Adipocyte (in vitro differentiated cells): ENCODE measurements at regions not wholly inside any gene's neighbourhood (a gene's known extent, or its start where the extent isn't known, plus 50 kb on each side); places are given as distances from the start of the nearest gene placed in this dataset.

Source experiments
- DNase-seq: peaks from one replicate; pipeline ENCODE4 v3.0.0-alpha.2; 2015; ENCODE audit warnings: low read depth
- H3K27me3 ChIP-seq: replicated peaks from 2 replicates; pipeline ENCODE4 v1.7.0; 2013; ENCODE audit warnings: mild to moderate bottlenecking, low read length, moderate library complexity; ENCODE audit not compliant: control insufficient read depth, insufficient read depth
- H3K36me3 ChIP-seq: 2 replicates; pipeline ENCODE4 v1.7.0; 2013; ENCODE audit warnings: low read length, mild to moderate bottlenecking, moderate library complexity; ENCODE audit not compliant: control insufficient read depth, insufficient read depth, severe bottlenecking
- H3K4me1 ChIP-seq: 2 replicates; pipeline ENCODE4 v1.7.0; 2013; ENCODE audit warnings: mild to moderate bottlenecking, low read length, moderate library complexity; ENCODE audit not compliant: control insufficient read depth, insufficient read depth
- H3K4me3 ChIP-seq: 2 replicates; pipeline ENCODE4 v1.7.0; 2013; ENCODE audit warnings: mild to moderate bottlenecking, low read length, moderate library complexity
- H3K9ac ChIP-seq: 2 replicates; pipeline ENCODE4 v1.7.0; 2013; ENCODE audit warnings: mild to moderate bottlenecking, low read length, moderate library complexity
- H3K9me3 ChIP-seq: 2 replicates; pipeline ENCODE4 v1.7.0; 2013; ENCODE audit warnings: mild to moderate bottlenecking, low read length, moderate library complexity; ENCODE audit not compliant: control insufficient read depth

DNA sequence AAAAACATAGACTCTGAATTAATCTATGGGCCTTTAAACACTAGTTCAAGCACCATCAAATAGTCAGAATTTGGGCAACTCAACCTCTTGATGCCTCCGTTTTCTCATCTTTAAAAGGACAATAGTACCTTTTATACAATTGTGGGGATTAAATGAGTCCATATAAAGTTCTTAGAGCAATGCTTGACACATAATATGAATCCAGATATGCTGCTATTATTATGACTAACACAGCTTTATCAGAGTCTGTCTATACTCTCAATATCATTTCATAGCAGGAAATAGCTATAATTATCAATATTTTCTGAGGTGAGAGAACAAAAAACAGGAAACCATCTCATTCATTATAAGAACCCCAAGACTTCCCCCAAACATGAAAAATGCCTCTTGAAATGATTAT is 430.5 kb upstream of the XYLT1 start:
- H3K4me1 ChIP-seq, result no peaks in the 10 kb centered on the region
- no peak overlapping the region for H3K4me3 ChIP-seq
- no peak for DNase-seq
- H3K27me3 ChIP-seq, result no peaks in the 10 kb centered on the region
- no peak overlapping the region for H3K9ac ChIP-seq
- H3K36me3 ChIP-seq, result no peaks in the 10 kb centered on the region
- no peaks in the 10 kb centered on the region for H3K9me3 ChIP-seq

DNA sequence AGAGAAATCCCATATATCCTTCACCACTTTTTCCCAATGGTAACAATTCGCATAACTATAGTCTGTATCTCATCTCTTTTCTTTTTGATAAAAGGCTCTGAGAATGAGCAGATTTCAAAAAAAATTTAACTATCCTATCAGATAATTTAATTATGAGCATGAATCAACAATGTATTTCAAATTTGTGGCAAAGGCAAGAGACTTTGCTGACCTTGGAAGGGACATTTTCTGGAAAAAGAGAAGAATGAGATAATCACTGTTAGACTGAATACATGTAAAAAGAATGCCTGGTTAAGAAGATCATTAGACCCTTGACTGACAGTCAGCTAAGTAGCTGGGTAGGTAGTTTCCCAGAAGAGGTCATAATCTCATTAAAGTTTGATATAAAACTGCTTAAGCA is 428.4 kb upstream of the XYLT1 start:
- Histone ChIP-seq H3K4me1 (no peaks in the 10 kb centered on the region), H3K9me3 (no peaks in the 10 kb centered on the region), H3K36me3 (no peaks in the 10 kb centered on the region), H3K9ac (no peak overlapping the region), H3K4me3 (no peak overlapping the region), H3K27me3 (no peaks in the 10 kb centered on the region)
- no peak for DNase-seq

DNA sequence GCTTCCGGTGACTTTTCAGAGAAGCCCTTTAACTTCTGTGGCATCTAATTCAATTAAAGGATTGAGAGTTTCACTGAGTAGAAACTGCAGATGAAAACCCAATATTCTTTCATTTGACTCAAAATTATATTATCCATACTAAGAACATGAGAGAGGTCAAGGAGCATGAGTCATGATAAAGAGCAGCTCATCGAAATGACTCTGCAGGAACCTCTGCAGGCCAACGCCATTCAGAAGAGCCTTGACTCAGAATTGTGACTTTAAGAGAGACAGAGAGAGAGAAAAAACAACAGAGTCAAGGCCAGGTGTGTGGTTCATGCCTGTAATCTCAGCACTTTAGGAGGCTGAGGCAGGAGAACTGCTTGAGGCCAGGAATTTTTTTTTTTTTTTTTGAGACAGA is 417.2 kb upstream of the XYLT1 start:
- DNase-seq, result no peak

DNA sequence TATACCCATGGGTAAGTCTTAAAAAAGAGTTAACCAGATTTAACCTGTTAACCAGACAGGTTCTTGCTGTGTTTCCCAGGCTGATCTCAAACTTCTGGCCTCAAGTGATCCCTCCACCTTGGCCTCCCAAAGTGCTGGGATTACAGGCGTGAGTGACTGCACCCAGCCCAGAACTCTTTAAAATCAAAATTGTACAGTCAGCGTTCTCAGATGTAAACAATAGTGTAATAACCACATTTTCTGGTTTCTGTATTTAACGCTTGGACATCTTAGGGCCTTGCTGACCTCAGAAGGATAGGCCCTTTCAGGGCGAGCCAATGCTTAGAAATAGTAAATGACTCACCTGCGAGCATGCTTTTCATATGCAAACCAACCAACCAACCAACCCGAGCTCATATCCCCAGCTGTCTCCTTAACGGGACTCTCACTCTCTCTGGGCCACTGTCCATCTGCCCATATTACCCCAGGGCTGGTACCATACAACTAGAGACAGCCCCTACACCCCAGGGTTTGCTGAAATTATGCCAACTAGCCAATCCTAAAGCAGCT is 415.0 kb upstream of the XYLT1 start:
- DNase-seq, result no peak
- no peak overlapping the region for H3K9ac ChIP-seq
- H3K9me3 ChIP-seq, result peaks cover 3% of the 10 kb centered on the region
- H3K27me3 ChIP-seq, result no peaks in the 10 kb centered on the region
- no peak overlapping the region for H3K4me3 ChIP-seq
- no peaks in the 10 kb centered on the region for H3K36me3 ChIP-seq
- H3K4me1 ChIP-seq, result no peaks in the 10 kb centered on the region

More for the DNA sequence above, 417.2 kb upstream of the XYLT1 start:
- Histone ChIP-seq H3K27me3 (no peaks in the 10 kb centered on the region), H3K9ac (no peak overlapping the region), H3K4me3 (no peak overlapping the region), H3K4me1 (no peaks in the 10 kb centered on the region), H3K9me3 (no peaks in the 10 kb centered on the region), H3K36me3 (no peaks in the 10 kb centered on the region)

DNA sequence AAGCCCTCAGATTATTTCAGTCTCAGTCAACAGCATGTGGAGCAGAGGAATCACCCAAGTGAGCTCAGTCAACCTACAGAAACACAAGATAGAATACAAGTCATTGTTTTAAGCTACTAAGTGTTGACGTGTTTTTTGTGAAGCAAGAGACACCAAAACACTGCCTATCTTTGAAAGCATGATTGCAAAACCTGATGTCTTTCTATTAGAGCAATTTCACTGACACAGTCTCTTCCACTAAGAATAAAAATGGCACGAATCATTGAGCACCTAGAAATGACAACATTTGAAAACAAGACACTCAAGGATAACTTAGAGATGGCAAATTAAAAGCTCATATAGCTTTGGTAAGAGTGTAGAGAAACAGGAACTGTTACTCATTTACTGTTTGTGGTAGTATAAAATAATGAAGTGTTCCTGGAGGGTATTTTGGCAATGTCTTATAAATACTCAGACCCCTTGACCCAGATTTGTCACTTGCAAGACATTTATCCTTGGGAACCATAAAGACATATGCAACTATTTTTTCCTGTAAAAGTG is 407.1 kb upstream of the XYLT1 start:
- peaks cover 8% of the 10 kb centered on the region for H3K4me1 ChIP-seq
- H3K9ac ChIP-seq, result no peak overlapping the region
- peaks cover 10% of the 10 kb centered on the region for H3K27me3 ChIP-seq
- peaks cover 3% of the 10 kb centered on the region for H3K9me3 ChIP-seq
- H3K36me3 ChIP-seq, result no peaks in the 10 kb centered on the region
- no peak for DNase-seq
- H3K4me3 ChIP-seq, result no peak overlapping the region

DNA sequence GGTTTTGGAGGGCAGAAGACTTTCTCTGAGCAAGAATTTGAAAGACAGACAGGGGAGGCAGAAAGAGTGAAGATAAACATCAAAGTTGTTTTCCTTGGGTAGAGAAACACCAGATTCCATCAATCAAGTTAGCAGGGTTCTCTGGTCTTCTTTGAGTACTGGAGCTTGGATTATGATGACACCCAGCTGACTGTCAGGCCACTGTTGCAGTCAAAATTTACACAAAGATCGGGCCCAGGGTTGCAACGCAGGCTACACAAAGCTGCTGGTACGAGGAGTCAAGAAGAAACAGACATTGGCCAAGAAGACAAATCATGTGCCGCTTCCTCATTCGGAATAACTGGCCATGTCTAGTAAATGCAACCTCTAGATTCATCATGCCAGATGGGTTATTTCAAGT is 396.2 kb upstream of the XYLT1 start:
- Histone ChIP-seq H3K4me3 (no peak overlapping the region), H3K36me3 (no peaks in the 10 kb centered on the region), H3K9me3 (peaks cover 4% of the 10 kb centered on the region), H3K9ac (no peak overlapping the region), H3K27me3 (no peaks in the 10 kb centered on the region), H3K4me1 (no peaks in the 10 kb centered on the region)
- no peak for DNase-seq

DNA sequence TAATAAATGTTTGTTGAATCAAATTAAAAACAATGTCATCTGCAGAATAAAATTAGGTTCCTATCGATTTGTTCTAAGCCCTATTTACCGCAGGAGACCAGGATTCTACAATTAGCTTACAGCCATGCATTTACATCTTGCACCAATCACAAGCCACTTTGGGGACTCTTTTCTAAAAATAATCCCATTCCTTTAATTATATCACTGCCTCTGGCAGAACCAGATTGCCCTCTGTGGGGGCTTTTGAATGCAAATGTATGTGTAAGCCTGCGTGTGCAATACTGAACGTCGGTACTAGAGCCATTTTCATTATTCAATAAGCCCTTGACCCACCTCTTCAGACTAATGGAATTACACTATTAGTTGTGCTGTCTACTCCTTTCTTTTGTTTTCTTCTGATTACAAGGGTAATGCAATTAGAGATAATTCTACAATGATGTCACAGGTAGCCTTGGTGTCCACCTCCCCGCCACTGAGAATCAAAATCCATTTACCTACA is 391.3 kb upstream of the XYLT1 start:
- Histone ChIP-seq H3K9ac (no peak overlapping the region), H3K36me3 (no peaks in the 10 kb centered on the region), H3K9me3 (no peaks in the 10 kb centered on the region), H3K4me3 (no peak overlapping the region), H3K27me3 (peaks cover 6% of the 10 kb centered on the region), H3K4me1 (no peaks in the 10 kb centered on the region)
- no peak for DNase-seq

DNA sequence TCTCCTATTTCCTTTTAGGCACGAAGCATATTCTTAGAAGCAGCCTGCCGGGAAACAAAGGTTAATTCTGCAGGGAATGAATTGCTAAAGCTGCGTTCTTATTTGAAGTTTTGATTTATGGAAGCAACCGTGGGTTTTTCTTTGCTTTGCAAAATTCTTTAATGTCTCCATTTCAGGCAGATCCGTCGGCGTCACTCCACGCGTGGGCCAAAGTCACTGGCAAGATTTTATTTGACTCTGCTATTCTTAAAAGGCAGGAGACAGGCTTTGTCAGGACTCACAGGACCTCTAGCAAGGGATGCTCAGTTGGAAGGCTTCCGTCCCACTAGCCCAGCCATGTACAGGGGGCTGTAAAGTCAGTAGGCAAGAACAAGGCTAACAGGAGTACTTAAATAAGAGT is 387.3 kb upstream of the XYLT1 start:
- H3K9ac ChIP-seq, result no peak overlapping the region
- no peak overlapping the region for H3K4me3 ChIP-seq
- no peaks in the 10 kb centered on the region for H3K4me1 ChIP-seq
- H3K9me3 ChIP-seq, result peaks cover 6% of the 10 kb centered on the region
- H3K36me3 ChIP-seq, result no peaks in the 10 kb centered on the region
- peaks cover 6% of the 10 kb centered on the region for H3K27me3 ChIP-seq
- no peak for DNase-seq

DNA sequence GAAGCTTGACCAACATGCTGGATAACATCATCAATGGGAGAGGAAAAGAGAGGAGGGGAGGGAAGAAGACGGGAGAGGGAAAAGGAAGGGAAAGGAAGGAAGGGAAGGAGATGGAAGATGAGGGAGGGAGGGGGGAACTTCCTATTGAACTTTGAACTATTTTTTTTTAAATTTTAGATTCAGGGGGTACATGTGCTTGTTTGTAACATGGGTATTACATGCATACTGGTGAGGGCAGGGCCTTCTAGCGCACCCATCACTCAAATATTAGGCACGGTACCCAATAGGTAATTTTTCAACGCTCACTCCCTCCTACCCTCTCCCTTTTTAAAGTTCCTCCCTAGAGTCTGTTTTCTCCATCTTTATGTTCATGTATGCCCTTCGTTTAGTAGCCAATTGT is 383.2 kb upstream of the XYLT1 start:
- H3K4me3 ChIP-seq, result no peak overlapping the region
- H3K27me3 ChIP-seq, result peaks cover 8% of the 10 kb centered on the region
- DNase-seq, result no peak
- no peaks in the 10 kb centered on the region for H3K4me1 ChIP-seq
- H3K36me3 ChIP-seq, result no peaks in the 10 kb centered on the region
- H3K9ac ChIP-seq, result no peak overlapping the region
- H3K9me3 ChIP-seq, result peaks cover 6% of the 10 kb centered on the region

DNA sequence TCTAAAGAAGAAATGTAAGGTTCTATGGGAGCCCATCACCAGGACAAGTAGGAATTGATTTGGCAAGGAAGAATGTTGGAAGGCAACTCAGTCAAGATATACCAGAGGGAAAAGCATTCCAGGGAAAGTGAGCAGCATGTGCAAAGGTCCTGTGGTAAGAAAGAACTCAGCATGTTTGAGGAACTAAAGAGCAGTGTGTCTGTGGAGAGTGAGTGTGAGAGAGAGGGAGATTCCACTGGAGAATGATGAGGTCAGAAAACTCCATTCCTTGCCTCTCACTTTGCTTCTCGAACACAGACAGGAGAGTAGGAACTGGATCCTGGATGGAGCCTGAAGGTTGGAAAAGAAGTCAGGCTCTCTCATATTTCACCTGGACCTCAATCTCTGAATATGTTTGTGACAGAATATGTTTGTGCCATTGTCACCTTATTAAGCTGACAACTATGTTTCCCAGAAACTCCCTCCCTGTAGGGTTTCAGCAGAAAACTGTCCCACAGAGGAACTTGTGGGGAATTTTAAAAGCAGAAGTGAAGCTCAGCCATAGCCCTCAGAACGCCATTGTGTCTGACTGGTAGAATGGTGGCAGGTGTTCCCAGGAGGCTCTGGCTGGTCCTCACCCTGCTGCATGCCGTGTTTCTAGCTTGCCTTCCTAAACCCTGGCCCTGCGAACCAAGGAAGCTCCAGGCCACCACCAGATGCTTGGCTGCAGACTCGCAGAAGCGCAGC is 382.4 kb upstream of the XYLT1 start:
- Histone ChIP-seq H3K4me1 (no peaks in the 10 kb centered on the region), H3K36me3 (no peaks in the 10 kb centered on the region), H3K4me3 (no peak overlapping the region), H3K9me3 (peaks cover 6% of the 10 kb centered on the region), H3K27me3 (peaks cover 8% of the 10 kb centered on the region), H3K9ac (no peak overlapping the region)
- no peak for DNase-seq

DNA sequence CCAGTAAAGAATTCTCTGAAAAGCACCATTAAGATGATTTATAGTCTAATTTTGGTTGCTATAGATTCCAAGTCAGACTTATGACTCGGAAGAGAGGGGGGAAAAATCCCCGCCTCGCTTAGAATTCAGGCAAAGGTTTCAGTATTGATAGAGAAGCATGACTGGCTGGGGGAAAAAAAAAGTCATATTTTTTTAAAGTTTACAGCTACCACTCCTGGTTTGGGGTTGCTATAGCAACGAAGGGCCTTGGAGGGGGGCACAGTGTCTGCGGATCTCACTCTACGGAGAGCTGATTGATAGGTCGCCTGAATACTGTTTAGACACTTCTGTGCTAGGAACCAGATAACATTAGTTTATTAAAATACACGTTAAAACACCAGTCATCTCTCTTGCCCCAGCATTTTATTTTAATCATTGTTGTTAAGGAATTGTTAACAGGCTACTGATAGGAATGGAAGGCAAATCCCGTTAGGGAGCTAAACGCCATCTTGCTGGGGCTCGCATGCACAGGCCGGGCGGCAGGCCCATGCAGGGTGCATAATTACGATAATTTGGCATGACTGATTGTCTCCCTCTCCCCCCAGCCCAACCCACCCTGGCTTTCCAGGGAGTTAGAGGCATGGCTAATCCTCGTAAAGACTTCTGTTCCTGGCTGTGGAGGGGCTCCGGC is 380.0 kb upstream of the XYLT1 start:
- no peaks in the 10 kb centered on the region for H3K4me1 ChIP-seq
- no peak for DNase-seq
- no peaks in the 10 kb centered on the region for H3K36me3 ChIP-seq
- H3K4me3 ChIP-seq, result no peak overlapping the region
- H3K9me3 ChIP-seq, result no peaks in the 10 kb centered on the region
- no peak overlapping the region for H3K9ac ChIP-seq
- peaks cover 8% of the 10 kb centered on the region for H3K27me3 ChIP-seq
